G401 (cell line): ENCODE measurements at regions not wholly inside any gene's neighbourhood (a gene's known extent, or its start where the extent isn't known, plus 50 kb on each side); places are given as distances from the start of the nearest gene placed in this dataset.
"Not testable (repeated sequence)": the region's sequence is repeated elsewhere in the genome, so short reads cannot be mapped to it uniquely, and the experiment has no call there.

Experiments
- DNase-seq: peaks from one replicate; pipeline ENCODE4 v3.0.0-alpha.2; 2015; ENCODE audit warnings: low spot score
- in situ Hi-C: cut with HindIII; loops from 2 replicates; pipeline ENCODE4 v1.10.0; 2016; ENCODE audit warnings: low sequenced_read_pairs, mixed read lengths

- in situ Hi-C loops, result no loop called here
- DNase-seq, result no peak
These were observed 50.3 kb upstream of the SNRK start for GRCh38 chr3:43236008-43236407.

DNA sequence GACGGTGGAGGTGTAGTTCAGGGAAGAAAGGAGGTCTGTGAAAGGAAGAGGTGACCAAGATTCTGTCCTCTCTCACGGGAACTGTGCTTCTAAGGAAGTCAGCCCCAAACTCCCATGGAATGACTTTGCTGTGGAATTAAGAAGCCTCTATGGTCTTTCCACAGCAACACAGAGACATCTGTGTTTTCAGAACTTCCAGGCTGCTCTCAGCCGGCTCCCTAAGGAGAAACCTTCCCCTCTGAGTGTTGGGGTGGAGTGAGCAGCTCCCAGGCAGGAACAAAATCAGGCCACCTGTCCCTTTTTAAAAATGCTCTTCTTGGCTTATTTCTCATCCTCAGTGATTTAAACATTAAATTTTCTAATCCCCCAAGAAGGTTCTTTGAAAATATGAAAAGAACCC lies 53.3 kb upstream of the SNRK start:
- in situ Hi-C loops, result no loop called here
- DNase-seq, result peak; percentile 71

- peak; percentile 85 for DNase-seq
- in situ Hi-C loops, result no loop called here
These were observed 54.9 kb upstream of the SNRK start for GRCh38 chr3:43231276-43232000.

GRCh38 chr3:43229865-43230264 lies 56.5 kb upstream of the SNRK start:
- DNase-seq, in situ Hi-C loops: not testable (repeated sequence)

DNA sequence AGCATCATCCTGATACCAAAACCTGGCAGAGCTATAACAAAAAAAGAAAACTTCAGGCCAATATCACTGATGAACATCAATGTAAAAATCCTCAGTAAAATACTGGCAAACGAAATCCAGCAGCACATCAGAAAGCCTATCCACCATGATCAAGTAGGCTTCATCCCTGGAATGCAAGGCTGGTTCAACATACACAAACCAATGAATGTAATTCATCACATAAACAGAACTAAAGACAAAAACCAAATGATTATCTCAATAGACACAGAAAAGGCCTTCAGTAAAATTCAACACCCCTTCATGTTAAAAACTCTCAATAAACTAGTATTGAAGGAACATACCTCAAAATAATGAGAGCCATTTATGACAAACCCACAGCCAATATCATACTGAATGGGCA lies 58.7 kb upstream of the SNRK start:
- DNase-seq, in situ Hi-C loops: not testable (repeated sequence)

DNA sequence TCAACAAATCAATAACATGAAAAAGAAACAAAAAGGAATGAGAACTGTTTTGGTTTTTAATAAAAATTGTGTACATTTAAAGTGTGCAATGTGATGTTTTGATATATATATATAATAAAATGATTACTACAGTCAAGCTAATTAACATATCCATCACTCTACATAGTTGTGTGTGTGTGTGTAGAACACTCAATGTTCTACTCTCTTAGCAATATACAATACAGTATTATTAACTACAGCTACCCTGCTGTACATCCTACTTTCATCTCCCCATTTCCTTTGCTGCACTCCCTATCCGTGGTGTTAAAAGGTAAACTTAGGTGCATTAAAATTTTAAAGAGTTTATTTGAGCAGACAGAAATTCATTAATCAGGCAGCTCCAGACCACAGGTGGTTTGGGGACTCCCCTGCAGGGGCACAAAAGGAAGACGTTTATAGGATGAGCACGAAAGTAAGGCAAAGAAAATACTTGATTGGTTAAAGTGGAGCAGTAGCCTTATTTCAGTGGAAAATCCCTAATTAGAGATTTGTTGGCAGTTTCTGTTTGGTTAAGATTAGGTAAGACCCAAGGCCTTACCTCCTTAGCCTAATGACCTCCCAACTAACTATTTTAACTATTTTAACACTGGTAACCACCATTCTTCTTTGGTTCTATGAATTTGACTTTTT lies 61.8 kb upstream of the SNRK start:
- no peak for DNase-seq
- in situ Hi-C loops, result no loop called here

GRCh38 chr3:43223670-43224364 lies 62.5 kb upstream of the SNRK start:
- in situ Hi-C loops, result no loop called here
- DNase-seq, result no peak

- DNase-seq, result no peak
- in situ Hi-C loops, result no loop called here
These were observed 63.8 kb upstream of the SNRK start for GRCh38 chr3:43222590-43222989.

- in situ Hi-C loops, result no loop called here
- DNase-seq, result no peak
These were observed 65.3 kb upstream of the SNRK start for GRCh38 chr3:43221076-43221475.

DNA sequence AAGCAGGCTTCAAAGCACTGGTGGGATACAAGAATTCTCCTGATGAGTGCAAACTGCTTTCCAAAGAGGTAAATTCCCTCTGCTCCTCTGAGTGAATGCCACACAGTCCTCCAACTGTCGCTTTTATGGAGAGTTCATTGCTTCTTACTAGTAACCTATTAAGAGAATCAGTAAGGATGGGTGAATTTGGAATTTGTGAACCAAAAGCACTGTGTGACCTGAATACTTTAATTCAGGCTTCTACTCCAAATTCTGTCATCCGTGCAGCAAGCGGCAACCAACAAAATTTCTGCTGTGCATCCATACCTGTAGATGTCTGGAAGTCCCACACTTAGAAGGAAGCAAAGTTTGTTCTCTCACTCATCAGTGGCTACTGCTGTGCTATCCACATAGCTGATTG lies 66.7 kb upstream of the SNRK start:
- no peak for DNase-seq
- in situ Hi-C loops, result no loop called here

DNA sequence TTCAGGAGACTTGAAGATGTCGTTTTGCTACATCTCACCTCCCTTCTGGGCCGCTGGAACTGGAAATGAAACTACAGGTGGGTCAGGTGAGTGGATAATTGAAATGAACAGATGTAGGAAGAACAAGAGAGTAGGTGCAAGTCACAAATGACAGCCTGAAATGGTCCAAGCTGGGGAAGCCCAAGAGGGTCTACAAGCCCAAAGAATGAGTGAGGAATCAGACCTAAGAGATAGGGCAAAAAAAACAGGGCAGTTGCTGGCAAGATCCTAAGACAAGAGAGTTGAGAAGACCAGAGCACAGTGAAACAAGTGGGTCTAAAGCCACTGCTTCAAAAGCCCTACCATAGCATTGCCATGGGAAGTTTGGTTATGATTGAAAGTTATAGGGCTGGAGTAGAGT lies 67.4 kb upstream of the SNRK start:
- DNase-seq, result no peak
- in situ Hi-C loops, result no loop called here

GRCh38 chr3:43218156-43218555 lies 68.2 kb upstream of the SNRK start:
- in situ Hi-C loops, result no loop called here
- DNase-seq, result no peak

DNA sequence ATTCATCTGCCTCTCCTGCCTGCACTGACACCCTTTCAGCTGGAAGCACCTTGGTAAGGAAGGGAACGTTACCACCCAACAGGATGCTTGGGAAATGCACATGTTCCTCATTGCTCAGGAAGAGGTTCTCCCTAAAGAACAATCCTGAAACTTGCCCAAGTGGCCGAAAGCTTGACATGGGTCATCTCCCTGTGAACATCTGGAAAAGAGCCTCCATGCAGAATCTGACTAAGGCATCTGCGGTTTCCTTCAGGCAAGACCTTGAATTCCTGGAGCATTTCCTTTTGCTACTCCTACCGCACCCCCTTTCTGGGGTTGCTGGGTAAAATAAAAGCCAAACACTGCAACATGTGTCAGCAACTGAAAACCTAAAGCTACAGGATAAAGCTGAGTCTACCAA lies 68.7 kb upstream of the SNRK start:
- DNase-seq, result no peak

DNA sequence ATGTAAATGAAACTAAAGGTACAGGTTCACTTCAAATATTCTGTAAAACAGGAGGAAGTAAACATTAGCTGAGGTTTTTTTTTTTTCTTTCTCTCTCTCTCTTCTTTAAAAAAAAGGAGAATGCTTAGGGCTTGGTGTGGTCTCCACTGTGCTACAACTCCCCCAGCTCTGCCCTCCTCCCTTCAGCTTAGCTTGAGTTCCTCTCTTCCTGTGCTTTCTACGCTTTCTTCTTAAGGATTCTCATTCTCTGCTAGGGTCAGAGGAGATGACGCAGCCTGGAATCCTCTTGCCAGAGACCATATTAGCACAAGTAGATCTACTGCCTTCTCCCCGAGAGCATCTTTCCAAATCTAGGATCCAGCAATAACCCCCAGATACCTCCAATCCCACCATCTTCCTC lies 69.1 kb upstream of the SNRK start:
- in situ Hi-C loops, result no loop called here
- DNase-seq, result no peak

More for the DNA sequence above, 68.7 kb upstream of the SNRK start:
- in situ Hi-C loops, result no loop called here

DNA sequence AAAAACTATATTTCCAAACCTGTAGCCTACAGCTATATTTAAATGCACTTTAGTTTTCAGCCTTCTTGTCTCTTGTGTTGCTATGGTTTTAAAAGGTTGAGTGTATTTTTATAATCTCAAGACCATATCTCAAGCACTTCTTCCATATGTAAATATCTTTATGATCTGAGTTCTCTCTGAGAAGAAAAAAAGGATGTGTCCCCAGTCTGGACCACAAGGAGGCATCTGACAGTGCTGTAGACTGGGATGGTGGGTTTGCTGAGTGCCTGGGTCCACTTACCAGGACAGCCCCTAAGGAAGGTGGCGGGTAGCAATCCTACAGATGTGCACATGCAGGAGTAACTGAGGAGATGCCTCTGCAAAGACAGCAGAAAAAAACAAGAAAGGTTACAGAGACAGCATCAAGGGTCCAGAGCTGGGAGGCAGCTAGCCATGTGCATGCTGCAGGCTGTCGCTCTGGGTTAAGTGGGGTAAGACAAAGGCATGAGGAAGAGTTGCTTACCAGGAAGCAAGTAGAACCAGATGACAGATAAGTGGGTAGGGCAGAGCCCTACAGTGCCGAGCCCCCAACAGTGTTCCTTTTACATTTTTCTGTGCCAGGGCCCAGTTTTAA lies 70.6 kb upstream of the SNRK start:
- in situ Hi-C loops, result no loop called here
- DNase-seq, result no peak

- in situ Hi-C loops, result no loop called here
- DNase-seq, result no peak
These were observed 71.2 kb upstream of the SNRK start for GRCh38 chr3:43215138-43215537.

- no peak for DNase-seq
- in situ Hi-C loops, result no loop called here
These were observed 71.7 kb upstream of the SNRK start for GRCh38 chr3:43214616-43215015.

DNA sequence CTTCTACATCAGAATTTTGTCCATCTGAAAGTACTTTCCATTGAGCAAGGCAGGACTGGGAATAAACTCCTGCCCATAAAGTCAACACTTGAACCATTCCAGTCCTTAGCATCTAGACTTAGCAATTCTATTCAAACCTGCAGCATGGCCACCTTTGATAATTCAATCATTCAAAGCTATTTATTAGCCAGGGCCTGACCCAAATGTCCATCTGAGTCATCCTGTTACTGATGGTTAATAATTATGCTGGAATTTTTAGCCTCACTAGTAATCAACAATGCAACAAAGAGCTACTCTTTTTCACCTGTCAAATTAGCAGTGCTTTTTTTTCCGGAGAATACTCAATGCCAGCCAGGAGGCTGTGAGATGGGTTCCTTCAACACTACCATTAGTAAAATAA lies 72.7 kb upstream of the SNRK start:
- in situ Hi-C loops, result no loop called here
- DNase-seq, result no peak

GRCh38 chr3:43212914-43213611 lies 73.3 kb upstream of the SNRK start:
- no peak for DNase-seq
- in situ Hi-C loops, result no loop called here

- peak; percentile 80 for DNase-seq
- in situ Hi-C loops, result no loop called here
These were observed 74.7 kb upstream of the SNRK start for GRCh38 chr3:43211681-43212080.
